ENCODE measurements at regions not wholly inside any gene's neighbourhood (a gene's known extent, or its start where the extent isn't known, plus 50 kb on each side); places are given as distances from the start of the nearest gene placed in this dataset.

DNA sequence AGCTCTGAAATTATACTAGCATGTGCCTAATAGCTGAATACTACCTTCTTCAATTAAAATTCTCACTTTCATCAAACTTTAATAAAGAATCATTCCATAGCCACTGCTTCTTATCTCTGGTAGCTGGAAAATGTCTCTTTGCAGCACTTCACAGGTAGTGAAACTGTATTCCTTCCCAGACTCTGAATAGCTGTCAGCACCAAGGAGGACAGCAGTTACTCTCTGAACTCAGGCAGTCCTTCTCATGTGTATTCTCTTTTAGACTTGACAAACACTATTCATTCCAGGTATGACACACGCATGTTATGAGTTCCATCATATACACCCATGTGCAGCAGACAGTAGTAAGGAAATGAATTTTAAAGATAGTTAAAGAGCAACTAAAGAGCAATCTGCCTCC lies 627.1 kb downstream of the EFNA5 start:
- H3K79me2 ChIP-seq (ENCODE audit: insufficient read depth, low read length) = no peaks in the 10 kb centered on the region
- no peaks in the 10 kb centered on the region for H3K36me3 ChIP-seq (ENCODE audit: insufficient read depth, low read length)
- no peaks in the 10 kb centered on the region for H3K9me3 ChIP-seq (ENCODE audit: low read length)
- H3K4me1 ChIP-seq (ENCODE audit: insufficient read depth, low read length, severe bottlenecking) = no peaks in the 10 kb centered on the region
- no peaks in the 10 kb centered on the region for H3K27me3 ChIP-seq (ENCODE audit: insufficient read depth, low read length)
- no peaks in the 10 kb centered on the region for H4K20me1 ChIP-seq (ENCODE audit: insufficient read depth, low read length)
- no peak overlapping the region for H3K4me3 ChIP-seq (ENCODE audit: low read depth, low read length, poor library complexity, severe bottlenecking)
- no peak for TF ChIP-seq EZH2 (IDR thresholded peaks at IDR 0.05; ENCODE audit: borderline replicate concordance, low read length)
- TF ChIP-seq, protein P1, sequence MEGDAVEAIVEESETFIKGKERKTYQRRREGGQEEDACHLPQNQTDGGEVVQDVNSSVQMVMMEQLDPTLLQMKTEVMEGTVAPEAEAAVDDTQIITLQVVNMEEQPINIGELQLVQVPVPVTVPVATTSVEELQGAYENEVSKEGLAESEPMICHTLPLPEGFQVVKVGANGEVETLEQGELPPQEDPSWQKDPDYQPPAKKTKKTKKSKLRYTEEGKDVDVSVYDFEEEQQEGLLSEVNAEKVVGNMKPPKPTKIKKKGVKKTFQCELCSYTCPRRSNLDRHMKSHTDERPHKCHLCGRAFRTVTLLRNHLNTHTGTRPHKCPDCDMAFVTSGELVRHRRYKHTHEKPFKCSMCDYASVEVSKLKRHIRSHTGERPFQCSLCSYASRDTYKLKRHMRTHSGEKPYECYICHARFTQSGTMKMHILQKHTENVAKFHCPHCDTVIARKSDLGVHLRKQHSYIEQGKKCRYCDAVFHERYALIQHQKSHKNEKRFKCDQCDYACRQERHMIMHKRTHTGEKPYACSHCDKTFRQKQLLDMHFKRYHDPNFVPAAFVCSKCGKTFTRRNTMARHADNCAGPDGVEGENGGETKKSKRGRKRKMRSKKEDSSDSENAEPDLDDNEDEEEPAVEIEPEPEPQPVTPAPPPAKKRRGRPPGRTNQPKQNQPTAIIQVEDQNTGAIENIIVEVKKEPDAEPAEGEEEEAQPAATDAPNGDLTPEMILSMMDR (IDR thresholded peaks at IDR 0.05; ENCODE audit: low read length) = no peak
- no peaks in the 10 kb centered on the region for H3K9me2 ChIP-seq (ENCODE audit: low read depth, low read length)
- no peak overlapping the region for H3K4me2 ChIP-seq (ENCODE audit: low read length)
- no peak overlapping the region for H2AFZ ChIP-seq (ENCODE audit: low read length)
- no peak overlapping the region for H3K9ac ChIP-seq (ENCODE audit: low read length)
- no peaks in the 10 kb centered on the region for H3F3A ChIP-seq (ENCODE audit: insufficient read depth, low read length)
- no peak overlapping the region for H3K27ac ChIP-seq (ENCODE audit: low read depth, low read length, poor library complexity, severe bottlenecking)

DNA sequence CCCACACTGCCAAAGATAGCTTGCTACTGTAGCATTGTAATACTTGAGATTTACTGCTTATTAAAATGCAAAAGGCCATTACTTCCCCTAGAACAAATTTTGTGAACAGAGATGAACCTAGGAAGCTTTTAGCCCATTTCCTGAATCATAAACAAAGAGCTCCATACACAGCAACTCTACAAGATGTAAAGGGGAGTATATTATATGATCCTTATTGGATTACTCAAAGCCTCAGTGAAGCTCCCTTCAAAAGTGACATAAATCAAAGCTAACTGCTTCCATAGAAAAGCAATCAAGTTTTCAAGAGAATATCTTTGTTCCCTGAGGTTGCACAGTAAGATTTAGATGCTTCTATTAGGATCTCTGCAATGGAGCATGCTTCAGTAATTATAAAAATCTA lies 629.8 kb downstream of the EFNA5 start:
- no peaks in the 10 kb centered on the region for H3K4me1 ChIP-seq (ENCODE audit: insufficient read depth, low read length, severe bottlenecking)
- H3K36me3 ChIP-seq (ENCODE audit: insufficient read depth, low read length) = no peaks in the 10 kb centered on the region
- H3K27me3 ChIP-seq (ENCODE audit: insufficient read depth, low read length) = no peaks in the 10 kb centered on the region
- H3K27ac ChIP-seq (ENCODE audit: low read depth, low read length, poor library complexity, severe bottlenecking) = no peak overlapping the region
- TF ChIP-seq, protein P1 (IDR thresholded peaks at IDR 0.05; ENCODE audit: low read length) = no peak
- no peak for TF ChIP-seq EZH2 (IDR thresholded peaks at IDR 0.05; ENCODE audit: borderline replicate concordance, low read length)
- no peaks in the 10 kb centered on the region for H3K9me3 ChIP-seq (ENCODE audit: low read length)
- H4K20me1 ChIP-seq (ENCODE audit: insufficient read depth, low read length) = no peaks in the 10 kb centered on the region
- no peaks in the 10 kb centered on the region for H3F3A ChIP-seq (ENCODE audit: insufficient read depth, low read length)
- no peak overlapping the region for H3K4me3 ChIP-seq (ENCODE audit: low read depth, low read length, poor library complexity, severe bottlenecking)
- H3K9ac ChIP-seq (ENCODE audit: low read length) = no peak overlapping the region
- H3K4me2 ChIP-seq (ENCODE audit: low read length) = no peak overlapping the region
- no peaks in the 10 kb centered on the region for H3K79me2 ChIP-seq (ENCODE audit: insufficient read depth, low read length)
- H2AFZ ChIP-seq (ENCODE audit: low read length) = no peak overlapping the region
- H3K9me2 ChIP-seq (ENCODE audit: low read depth, low read length) = no peaks in the 10 kb centered on the region

DNA sequence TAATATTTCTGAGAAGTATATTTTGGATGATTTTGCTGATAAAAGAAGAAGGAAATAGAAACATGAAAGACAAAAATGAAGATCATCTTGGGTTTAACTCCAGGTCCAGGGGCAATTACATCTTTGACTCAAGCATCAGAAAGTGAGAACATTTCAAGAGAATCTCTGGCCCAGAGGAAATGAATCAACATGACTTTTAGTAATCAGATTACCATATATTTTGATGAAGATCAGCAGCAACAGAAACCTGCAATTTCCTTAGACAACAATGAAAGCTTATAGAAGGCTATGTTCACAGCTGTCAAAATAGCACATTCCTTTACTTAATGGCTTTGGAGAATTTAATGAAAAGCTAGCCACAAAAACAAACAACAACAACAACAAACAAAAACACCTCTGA lies 638.1 kb downstream of the EFNA5 start:
- H3K27ac ChIP-seq (ENCODE audit: low read depth, low read length, poor library complexity, severe bottlenecking) = no peak overlapping the region
- TF ChIP-seq, protein P1 (IDR thresholded peaks at IDR 0.05; ENCODE audit: low read length) = no peak
- no peaks in the 10 kb centered on the region for H4K20me1 ChIP-seq (ENCODE audit: insufficient read depth, low read length)
- no peaks in the 10 kb centered on the region for H3F3A ChIP-seq (ENCODE audit: insufficient read depth, low read length)
- no peak overlapping the region for H3K4me2 ChIP-seq (ENCODE audit: low read length)
- no peaks in the 10 kb centered on the region for H3K79me2 ChIP-seq (ENCODE audit: insufficient read depth, low read length)
- no peak overlapping the region for H3K4me3 ChIP-seq (ENCODE audit: low read depth, low read length, poor library complexity, severe bottlenecking)
- peaks cover 6% of the 10 kb centered on the region; the same call in 1 of the 2 replicates for H3K27me3 ChIP-seq (ENCODE audit: insufficient read depth, low read length)
- no peak overlapping the region for H3K9ac ChIP-seq (ENCODE audit: low read length)
- H3K36me3 ChIP-seq (ENCODE audit: insufficient read depth, low read length) = no peaks in the 10 kb centered on the region
- H3K9me2 ChIP-seq (ENCODE audit: low read depth, low read length) = no peaks in the 10 kb centered on the region
- H3K9me3 ChIP-seq (ENCODE audit: low read length) = no peaks in the 10 kb centered on the region
- no peak overlapping the region for H2AFZ ChIP-seq (ENCODE audit: low read length)
- no peaks in the 10 kb centered on the region for H3K4me1 ChIP-seq (ENCODE audit: insufficient read depth, low read length, severe bottlenecking)
